Stimulated activated CD4-positive, alpha-beta T cell treated with anti-CD3 and anti-CD28 coated beads, TNF-alpha, amount 100 ng/mL, for 48 hours (primary cell): ENCODE measurements at regions not wholly inside any gene's neighbourhood (a gene's known extent, or its start where the extent isn't known, plus 50 kb on each side); places are given as distances from the start of the nearest gene placed in this dataset.
"Not testable (repeated sequence)": the region's sequence is repeated elsewhere in the genome, so short reads cannot be mapped to it uniquely, and the experiment has no call there.

Source experiments
- DNase-seq, 3 donors: peaks; one replicate each; pipeline ENCODE4 v3.0.0-alpha.2; 2020; ENCODE audit warnings: low read depth in 3 of 3

DNA sequence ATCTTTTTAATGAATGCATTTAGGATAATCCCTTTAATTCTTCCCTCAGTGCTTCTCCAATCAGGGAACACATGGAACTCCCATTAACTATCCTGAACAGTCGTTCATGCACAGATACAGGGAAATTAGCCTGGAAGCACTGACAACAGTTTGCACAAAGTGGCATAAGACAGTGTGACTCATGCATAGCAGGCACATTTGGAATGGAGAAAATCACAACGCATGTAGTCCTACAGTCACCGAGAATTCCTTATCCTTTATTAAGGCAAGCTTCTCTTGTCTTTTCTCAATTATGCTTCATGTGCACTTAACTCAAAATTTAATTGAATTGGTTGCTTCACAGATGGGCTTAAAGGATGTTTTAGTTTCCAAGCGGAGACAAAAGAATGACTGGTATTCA is 155.0 kb upstream of the CRBN start:
- DNase-seq: no peak

DNA sequence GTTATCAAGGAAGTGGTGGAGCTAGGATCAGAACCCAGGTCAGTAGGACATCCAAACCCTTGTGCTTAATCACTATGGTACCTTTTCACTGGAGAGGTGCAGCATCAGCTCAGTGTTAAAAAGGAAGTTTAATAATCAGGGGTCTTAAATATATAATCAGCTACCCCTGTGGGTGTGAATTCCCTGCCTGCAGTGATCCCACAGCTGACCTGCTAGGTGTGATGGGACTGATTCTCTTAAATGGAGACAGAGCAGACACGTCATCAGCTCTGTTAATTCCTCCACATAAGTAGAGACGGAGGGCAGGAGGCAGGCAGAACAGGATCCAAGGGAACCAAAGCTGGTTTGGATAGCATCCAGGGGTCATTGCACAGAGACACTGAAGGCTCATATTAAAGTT is 154.1 kb upstream of the CRBN start:
- DNase-seq: no peak

DNA sequence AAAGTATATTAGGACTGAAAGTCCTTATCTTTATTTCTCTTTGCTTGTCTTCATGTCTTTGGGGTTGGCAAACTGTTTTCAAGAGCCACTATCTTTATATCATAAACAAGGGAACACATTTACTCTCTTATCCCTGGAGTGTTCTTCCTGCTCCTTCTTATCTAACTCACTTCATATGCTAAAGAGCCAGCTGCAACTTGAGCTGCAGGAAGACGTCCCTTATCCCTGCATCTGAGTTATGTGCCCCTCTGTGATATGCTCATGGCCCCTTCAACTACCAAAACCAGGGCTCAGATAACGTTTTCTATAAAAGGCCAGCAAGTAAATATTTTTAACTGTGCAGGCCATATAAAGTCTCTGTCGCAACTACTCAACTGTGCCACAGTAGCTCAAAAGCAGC is 137.0 kb upstream of the CRBN start:
- DNase-seq: no peak

GRCh38 chr3:3315846-3316245 is 136.4 kb upstream of the CRBN start:
- no peak for DNase-seq

DNA sequence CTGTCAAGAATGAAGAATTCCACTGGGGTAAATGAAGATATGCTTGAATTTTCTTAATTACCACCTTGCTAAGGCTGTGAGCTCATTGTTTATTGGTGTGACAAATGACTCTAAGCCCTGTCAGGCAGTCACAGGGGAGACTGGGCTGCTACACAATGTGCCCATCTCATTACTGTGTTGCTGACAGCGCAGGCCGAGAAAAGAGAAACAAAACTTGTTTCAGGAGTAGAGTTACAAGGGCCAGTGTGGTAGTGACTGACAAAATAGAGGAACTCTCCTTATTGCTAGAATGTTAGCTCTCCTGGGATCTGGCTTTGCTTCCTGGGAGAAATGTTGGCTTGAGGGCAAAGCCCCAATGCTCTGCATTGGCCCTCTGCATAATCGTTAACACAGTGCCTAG is 130.4 kb upstream of the CRBN start:
- no peak for DNase-seq

- DNase-seq: no peak
Measured at GRCh38 chr3:3308809-3309208, 129.3 kb upstream of the CRBN start.

DNA sequence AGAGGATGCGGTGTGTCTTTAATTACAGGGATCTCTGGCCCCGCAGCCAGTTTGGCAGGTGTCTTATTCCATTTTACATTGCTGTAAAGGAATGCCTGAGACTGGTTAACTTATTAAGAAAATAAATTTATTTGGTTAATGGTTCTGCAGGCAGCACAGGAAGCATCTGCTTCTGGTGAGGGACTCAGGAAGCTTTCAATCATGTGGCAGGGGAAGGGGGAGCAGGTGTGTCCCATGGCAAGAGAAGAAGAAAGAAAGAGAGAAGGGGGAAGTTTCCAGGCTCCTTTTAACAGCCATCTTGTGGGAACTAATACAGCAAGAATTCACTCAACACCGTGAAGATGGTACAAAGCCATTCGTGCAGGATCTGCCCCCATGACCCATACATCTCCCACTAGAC is 128.0 kb upstream of the CRBN start:
- no peak for DNase-seq

DNA sequence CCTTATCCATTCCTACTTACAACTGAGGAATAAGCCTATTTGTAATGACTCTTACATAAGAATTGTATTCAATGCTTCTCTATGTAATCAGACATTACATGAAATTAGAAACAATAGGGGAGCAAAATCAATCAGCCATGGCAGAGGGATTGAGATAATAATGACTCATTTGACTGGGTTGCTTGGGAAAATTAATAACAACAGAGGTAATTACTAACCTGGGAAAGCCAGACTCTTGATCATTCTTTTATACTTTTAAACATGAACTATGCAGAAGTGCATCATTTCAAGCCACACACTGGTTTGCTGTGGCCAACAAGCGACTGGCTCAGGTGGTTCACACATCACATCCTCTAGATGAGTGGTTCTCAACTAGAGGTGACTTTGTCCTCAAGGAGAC is 126.3 kb upstream of the CRBN start:
- no peak for DNase-seq

GRCh38 chr3:3305084-3305483 is 125.6 kb upstream of the CRBN start:
- no peak for DNase-seq

- DNase-seq: no peak
Measured at GRCh38 chr3:3303636-3304035, 124.1 kb upstream of the CRBN start.

- DNase-seq: no peak
Measured at GRCh38 chr3:3302964-3303363, 123.5 kb upstream of the CRBN start.

DNA sequence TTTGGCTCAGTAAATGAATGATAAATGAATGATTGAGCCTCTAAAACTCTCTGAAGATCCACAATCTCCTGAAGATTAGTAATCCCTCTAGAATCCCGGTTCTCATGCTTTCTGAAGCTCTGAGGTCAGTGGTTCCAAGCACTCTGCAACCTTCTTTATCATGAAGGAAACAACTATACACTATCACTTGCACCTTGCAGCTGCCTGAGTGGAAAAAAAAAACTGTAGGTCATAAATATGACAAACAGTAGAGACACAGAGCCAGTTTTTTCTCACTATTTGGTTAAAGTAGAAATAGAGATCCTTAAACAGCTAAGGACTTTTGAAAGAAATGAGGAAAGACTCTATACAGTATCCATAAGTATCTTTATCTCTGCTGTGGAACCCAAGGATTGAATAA is 122.0 kb upstream of the CRBN start:
- DNase-seq: no peak

DNA sequence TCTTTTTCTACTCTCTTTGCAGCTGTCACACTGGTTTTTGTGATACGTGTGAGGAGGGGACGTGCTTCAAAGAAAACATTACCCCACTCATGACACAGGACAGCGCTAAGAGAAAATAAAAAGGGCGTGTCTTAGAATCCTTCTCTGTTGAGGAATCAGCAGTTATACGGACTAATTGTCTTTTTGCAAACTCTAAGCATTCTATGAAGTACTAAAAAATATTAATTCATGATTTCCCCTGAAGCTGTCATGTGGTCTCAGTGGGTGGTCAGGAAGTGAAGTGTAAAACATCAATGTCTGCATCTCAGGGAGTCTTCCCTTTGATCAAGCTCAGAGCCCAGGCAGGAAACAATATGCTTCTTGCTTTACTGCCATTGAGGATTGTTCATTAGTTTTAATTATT is 117.5 kb upstream of the CRBN start:
- no peak for DNase-seq

- no peak for DNase-seq
Measured at GRCh38 chr3:3295586-3295985, 116.1 kb upstream of the CRBN start.

- DNase-seq: not testable (repeated sequence)
Measured at GRCh38 chr3:3291756-3292283, 112.3 kb upstream of the CRBN start.

DNA sequence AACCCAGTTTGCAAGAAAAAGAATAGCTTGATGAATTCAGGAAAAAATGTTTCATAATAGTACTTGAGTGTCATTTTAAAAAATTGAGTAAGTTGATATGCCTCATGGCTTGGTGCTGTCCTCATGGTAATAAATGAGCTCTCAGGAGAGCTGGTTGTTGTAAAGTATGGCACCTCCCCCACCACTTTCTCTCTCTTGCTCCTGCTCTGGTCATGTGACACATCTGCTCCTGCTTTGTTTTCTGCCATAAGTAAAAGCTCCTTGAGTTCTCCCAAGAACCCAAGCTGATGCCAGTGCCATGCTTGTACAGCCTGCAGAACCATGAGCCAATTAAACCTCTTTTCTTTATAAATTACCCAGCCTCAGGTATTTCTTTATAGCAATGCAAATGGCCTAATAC is 108.8 kb upstream of the CRBN start:
- DNase-seq: no peak

- no peak for DNase-seq
Measured at GRCh38 chr3:3286014-3286413, 106.5 kb upstream of the CRBN start.

GRCh38 chr3:3281024-3281423 is 101.5 kb upstream of the CRBN start:
- DNase-seq: no peak

DNA sequence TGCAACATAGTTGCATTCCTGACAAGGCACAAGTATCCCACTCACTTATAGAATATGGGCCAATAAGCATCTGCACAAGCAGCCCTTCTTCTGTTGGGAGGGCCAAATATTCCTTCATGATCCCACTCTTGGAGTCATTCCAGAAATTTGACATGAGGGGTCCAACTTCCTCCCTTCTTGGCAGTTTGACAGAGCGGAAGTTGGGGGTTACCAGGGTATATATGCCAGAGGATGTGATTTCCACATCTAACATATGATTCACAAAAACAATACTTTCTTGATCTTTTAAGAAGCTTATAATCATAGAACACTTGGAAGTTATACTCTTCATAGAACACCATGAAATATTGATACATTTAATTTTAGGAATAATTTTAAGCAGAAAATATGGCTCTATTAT is 100.9 kb upstream of the CRBN start:
- no peak for DNase-seq

DNA sequence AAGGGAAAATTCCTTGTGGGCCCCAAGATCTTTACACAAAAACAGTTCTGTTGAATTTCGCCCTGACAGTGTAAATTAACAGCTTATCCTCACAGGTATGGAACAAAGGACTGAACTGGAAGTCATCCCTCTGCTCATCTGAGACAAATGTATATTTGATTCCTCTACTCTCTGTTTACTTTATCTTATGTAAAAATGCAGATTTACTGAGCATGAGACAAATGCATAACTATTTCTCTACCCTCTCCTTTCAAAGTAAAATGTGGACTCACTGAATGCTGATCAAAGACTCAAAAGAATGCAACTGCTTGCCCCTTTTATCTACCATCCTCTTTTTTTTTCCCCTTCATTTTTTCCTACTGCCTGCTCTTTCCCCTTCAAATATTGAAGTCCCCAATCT is 98.6 kb upstream of the CRBN start:
- DNase-seq: no peak

DNA sequence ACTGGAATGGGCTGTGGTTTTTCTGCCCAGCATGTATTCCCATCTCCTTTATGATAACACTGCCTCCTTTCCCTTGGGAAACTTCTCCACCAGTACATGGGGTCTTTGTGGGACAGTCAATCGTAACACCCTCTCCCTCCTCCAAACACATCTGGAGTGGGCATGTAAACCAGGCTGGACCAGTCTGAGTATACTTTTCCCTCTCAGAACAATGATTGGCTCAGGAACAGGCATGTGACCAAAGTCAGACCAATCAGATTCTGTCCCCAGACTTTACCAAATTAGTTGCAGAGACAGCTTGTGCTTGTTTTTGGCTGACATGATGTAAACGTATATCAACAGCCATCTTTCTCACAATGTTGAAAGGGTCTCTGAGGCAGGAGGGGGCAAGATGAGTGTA is 97.1 kb upstream of the CRBN start:
- DNase-seq: no peak

DNA sequence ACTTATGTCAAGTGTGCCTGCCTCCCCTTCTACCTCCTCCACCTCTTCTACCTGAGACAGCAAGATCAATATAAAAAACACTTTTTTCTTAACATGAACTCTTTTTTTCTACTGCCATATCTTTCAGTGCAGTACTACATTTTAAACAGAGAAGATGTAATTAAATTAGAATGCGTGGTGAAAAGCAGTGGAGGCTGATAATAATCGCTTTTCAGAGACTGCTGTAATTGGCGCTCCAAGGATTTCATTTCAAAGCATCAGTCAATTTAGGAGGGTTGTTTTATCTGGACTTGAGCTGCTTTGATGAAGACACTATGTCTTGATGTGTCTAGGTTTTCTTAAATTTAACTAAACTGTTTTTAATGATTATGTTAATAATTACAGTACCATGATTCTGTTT is 85.3 kb upstream of the CRBN start:
- DNase-seq: no peak

- no peak for DNase-seq
Measured at GRCh38 chr3:3260870-3261269, 81.4 kb upstream of the CRBN start.

GRCh38 chr3:3259181-3259580 is 79.7 kb upstream of the CRBN start:
- no peak for DNase-seq

GRCh38 chr3:3258281-3258680 is 78.8 kb upstream of the CRBN start:
- no peak for DNase-seq
